ENCODE measurements at regions not wholly inside any gene's neighbourhood (a gene's known extent, or its start where the extent isn't known, plus 50 kb on each side); places are given as distances from the start of the nearest gene placed in this dataset.

- TF ChIP-seq POLR2A (IDR thresholded peaks at IDR 0.05) (no peak), CTCF (IDR thresholded peaks at IDR 0.05) (no peak)
These were observed 320.5 kb upstream of the ANO3 start for GRCh38 chr11:26011474-26011873.
